GM19023 (cell line): ENCODE measurements at regions not wholly inside any gene's neighbourhood (a gene's known extent, or its start where the extent isn't known, plus 50 kb on each side); places are given as distances from the start of the nearest gene placed in this dataset.

Source experiments
- ATAC-seq: cut with Tn5 transposase; IDR thresholded peaks from one replicate; pipeline ENCODE4 v1.9.1; 2021; ENCODE audit warnings: mild to moderate bottlenecking, moderate library complexity; ENCODE audit not compliant: unreplicated experiment

GRCh38 chr4:155564880-155565279 is 101.8 kb upstream of the GUCY1A1 start:
- no peak for ATAC-seq

- ATAC-seq, result no peak
These were observed 102.6 kb upstream of the GUCY1A1 start for GRCh38 chr4:155564086-155564485.

GRCh38 chr4:155559915-155560314 is 106.7 kb upstream of the GUCY1A1 start:
- ATAC-seq, result no peak

GRCh38 chr4:155552180-155552579 is 114.5 kb upstream of the GUCY1A1 start:
- ATAC-seq, result no peak

GRCh38 chr4:155548173-155548572 is 118.5 kb upstream of the GUCY1A1 start:
- ATAC-seq, result no peak

- no peak for ATAC-seq
These were observed 120.2 kb upstream of the GUCY1A1 start for GRCh38 chr4:155546451-155546850.

- ATAC-seq, result no peak
These were observed 121.2 kb upstream of the GUCY1A1 start for GRCh38 chr4:155545456-155545855.

- no peak for ATAC-seq
These were observed 122.1 kb upstream of the GUCY1A1 start for GRCh38 chr4:155544547-155544946.

GRCh38 chr4:155543126-155543765 is 123.4 kb upstream of the GUCY1A1 start:
- ATAC-seq, result peak; percentile 71

GRCh38 chr4:155542415-155542814 is 124.2 kb upstream of the GUCY1A1 start:
- ATAC-seq, result no peak

GRCh38 chr4:155541716-155542115 is 124.9 kb upstream of the GUCY1A1 start:
- no peak for ATAC-seq

GRCh38 chr4:155540698-155541097 is 126.0 kb upstream of the GUCY1A1 start:
- no peak for ATAC-seq

GRCh38 chr4:155539746-155540145 is 126.9 kb upstream of the GUCY1A1 start:
- ATAC-seq, result no peak

- no peak for ATAC-seq
These were observed 130.7 kb upstream of the GUCY1A1 start for GRCh38 chr4:155535802-155536454.

- ATAC-seq, result no peak
These were observed 134.1 kb upstream of the GUCY1A1 start for GRCh38 chr4:155532373-155533085.

- no peak for ATAC-seq
These were observed 135.8 kb upstream of the GUCY1A1 start for GRCh38 chr4:155530857-155531256.

- ATAC-seq, result no peak
These were observed 136.4 kb upstream of the GUCY1A1 start for GRCh38 chr4:155530290-155530689.

- ATAC-seq, result no peak
These were observed 136.9 kb upstream of the GUCY1A1 start for GRCh38 chr4:155529716-155530115.

GRCh38 chr4:155529272-155529671 is 137.4 kb upstream of the GUCY1A1 start:
- ATAC-seq, result no peak

GRCh38 chr4:155526452-155527169 is 140.0 kb upstream of the GUCY1A1 start:
- ATAC-seq, result no peak

GRCh38 chr4:155524926-155525455 is 141.7 kb upstream of the GUCY1A1 start:
- ATAC-seq, result no peak
